GM12874 (cell line): ENCODE measurements at regions not wholly inside any gene's neighbourhood (a gene's known extent, or its start where the extent isn't known, plus 50 kb on each side); places are given as distances from the start of the nearest gene placed in this dataset.

Experiments
- TF ChIP-seq, protein P1 (sequence below): IDR thresholded peaks from 2 replicates; pipeline ENCODE4 v1.5.1; 2011; ENCODE audit warnings: low read depth, mild to moderate bottlenecking, control low read depth, low read length, moderate library complexity; ENCODE audit not compliant: insufficient read depth

- TF ChIP-seq, protein P1, sequence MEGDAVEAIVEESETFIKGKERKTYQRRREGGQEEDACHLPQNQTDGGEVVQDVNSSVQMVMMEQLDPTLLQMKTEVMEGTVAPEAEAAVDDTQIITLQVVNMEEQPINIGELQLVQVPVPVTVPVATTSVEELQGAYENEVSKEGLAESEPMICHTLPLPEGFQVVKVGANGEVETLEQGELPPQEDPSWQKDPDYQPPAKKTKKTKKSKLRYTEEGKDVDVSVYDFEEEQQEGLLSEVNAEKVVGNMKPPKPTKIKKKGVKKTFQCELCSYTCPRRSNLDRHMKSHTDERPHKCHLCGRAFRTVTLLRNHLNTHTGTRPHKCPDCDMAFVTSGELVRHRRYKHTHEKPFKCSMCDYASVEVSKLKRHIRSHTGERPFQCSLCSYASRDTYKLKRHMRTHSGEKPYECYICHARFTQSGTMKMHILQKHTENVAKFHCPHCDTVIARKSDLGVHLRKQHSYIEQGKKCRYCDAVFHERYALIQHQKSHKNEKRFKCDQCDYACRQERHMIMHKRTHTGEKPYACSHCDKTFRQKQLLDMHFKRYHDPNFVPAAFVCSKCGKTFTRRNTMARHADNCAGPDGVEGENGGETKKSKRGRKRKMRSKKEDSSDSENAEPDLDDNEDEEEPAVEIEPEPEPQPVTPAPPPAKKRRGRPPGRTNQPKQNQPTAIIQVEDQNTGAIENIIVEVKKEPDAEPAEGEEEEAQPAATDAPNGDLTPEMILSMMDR: no peak
These were observed 62.4 kb upstream of the SLC66A3 start for GRCh38 chr2:11092701-11093335.

DNA sequence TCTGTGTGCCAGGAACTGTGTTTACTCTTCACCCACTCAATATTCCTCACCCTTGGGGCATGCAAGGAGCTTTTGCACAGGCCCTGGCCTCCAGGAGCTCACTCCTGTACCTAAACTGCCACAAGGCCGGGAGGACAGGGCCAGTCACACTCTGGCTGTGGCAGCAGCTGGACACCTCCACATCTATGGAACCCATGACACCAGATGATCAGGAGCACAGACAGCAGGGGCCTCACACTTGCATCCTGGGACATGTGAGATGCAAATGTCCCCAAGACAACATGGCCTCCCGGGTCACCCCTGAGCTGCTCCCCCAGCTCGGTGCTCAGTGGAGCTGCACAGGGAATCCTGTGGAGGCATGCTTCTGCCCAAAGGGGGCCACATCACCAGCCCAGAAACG lies 61.8 kb upstream of the SLC66A3 start:
- TF ChIP-seq, protein P1: no peak

DNA sequence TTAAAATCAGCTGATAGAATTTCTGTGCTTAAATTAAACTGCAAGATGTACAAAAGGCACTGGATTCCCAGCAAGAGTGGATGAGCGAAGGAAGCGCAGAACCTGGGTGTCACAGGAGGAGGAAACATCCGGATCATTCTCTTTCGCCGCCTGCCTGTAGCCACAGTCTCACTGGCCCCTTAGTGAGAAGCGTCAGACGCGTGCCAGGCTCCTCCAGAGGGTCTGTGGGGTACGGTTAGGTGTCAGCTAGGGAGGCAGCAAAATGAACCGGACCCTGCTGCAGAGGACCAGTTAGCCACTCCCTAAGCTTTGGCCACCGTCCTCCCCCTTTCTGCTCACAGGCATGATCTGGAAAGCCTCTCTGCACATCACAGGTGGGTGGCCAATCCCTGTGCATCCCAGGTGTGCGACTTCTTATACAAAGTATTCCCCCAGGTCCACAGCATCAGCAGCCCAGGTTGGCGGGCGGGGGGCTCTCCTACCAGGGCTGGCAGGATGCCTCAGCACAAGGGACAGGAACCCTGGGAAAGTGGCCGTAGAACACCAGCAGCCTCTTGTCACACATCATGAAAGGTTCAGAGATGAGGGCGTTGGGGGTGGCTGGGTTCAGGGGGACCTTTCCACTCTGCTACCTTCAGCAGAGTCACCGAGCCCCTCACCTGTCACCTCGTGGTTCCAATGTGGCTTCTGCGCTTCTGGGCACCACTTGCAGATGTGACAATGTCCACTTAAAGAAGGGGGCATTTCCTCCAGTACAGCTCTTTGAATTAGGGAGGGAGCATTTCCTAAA lies 61.1 kb upstream of the SLC66A3 start:
- TF ChIP-seq, protein P1: no peak

DNA sequence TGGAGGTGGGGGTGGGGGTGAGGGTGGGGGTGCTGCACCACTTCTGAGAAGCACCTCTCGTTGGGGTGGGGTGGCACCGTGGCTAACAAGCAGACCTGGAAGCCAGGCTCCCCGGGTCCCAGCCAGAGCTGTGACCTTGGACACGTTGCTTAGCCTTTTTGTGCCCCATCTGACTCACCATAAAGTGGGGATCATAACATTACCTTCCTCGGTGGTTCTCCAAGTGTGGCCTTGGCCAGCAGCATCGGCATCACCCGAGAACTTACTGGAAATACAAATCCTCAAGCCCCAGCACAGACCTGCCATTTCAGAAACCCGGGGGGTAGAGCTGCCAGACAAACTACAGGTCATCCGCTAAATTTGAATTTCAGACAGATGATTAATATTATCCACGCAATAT lies 58.7 kb upstream of the SLC66A3 start:
- TF ChIP-seq, protein P1: no peak

GRCh38 chr2:11097038-11097720 lies 58.1 kb upstream of the SLC66A3 start:
- TF ChIP-seq, protein P1: no peak

DNA sequence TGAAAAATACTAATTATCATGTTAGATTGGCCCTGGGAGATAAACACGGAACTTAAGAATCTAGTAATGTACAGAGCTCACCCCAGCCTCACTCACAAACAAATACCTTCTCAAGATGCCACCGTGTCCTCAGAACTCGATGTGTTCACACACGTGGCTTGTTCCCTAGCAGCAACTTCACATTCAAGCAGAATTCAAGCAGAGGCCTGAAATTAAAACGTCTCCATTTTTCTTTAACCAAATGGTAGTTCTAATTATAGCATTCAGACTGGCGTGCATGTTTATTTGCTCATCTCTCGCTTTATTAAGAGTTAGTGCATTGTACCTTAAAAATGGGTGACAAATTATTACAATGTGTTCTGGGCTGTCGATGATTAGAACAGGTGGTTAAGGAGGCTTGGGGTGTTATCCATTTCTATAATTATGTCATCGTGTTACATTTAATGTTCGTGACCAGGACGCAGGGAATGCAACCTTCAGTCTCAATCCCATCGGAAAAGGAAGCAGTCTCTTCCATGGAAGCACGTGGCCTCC lies 57.3 kb upstream of the SLC66A3 start:
- TF ChIP-seq, protein P1: no peak

DNA sequence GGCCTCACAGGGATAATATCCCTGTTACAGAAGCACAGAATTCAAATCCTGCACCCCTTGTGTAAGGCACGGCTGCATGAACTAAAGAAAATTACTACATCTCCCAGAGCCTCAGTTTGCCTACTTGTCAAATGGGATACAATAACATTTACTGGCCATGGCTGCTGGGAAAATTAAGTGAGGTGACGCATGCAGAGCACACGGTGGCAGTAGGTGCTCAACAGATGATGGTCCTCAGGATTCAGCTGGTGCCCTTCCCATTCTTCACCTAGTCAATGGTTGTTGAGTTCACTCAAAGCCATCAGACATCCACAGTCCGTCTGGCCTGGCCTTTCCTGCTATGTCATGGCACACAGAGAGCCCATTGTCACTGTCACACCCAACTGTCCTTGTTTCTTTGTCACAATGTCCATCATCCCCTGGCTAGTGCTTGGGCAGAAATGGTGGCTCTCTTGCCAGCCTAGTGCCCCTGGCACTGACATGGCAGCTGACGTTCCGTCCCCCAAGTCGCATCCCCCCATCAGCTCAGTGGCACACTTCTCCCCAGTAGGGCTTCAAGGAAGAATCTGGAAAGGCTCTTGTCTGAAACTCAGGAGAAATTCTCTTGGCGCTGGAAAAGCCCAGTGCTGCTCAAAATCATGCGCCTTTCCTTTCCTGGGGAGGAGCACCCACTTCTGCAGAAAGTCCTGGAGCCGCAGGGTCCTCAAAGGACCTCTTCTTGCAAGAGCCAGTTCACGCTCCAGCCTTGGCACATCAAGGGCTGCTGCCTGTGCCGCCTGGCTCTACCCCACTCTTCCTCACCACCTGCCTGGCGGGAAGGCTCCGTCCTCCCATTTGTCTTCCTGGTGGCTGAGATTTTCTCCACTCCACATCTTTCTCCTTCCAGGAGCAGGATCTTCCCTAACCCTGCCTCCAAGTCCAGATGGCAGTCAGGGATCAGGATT lies 55.9 kb upstream of the SLC66A3 start:
- TF ChIP-seq, protein P1: no peak
